ENCODE measurements at regions not wholly inside any gene's neighbourhood (a gene's known extent, or its start where the extent isn't known, plus 50 kb on each side); places are given as distances from the start of the nearest gene placed in this dataset.

DNA sequence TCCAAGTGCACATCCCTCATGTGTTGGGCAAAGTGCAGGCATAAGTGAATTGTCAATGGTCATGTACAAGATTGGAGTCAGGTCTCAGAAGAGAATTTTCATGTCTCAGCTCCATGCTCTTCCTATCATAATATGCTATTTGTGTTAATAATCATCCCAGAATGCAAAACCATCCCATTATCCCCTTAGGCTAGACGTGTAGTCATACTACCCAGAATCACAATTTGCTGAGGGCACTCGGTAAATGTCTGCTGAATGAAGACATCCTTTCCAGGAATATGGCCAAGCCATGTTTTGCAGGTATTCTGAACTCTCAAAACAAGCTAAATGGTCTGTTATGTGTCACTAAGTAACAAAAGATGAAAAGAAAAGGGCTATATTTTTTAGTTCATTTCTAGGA, 263.8 kb downstream of the RAD51AP2 start:
- no peak for FAIRE-seq
- no peak for TF ChIP-seq TAF1 (IDR thresholded peaks at IDR 0.05; ENCODE audit: low read depth, low read length)

DNA sequence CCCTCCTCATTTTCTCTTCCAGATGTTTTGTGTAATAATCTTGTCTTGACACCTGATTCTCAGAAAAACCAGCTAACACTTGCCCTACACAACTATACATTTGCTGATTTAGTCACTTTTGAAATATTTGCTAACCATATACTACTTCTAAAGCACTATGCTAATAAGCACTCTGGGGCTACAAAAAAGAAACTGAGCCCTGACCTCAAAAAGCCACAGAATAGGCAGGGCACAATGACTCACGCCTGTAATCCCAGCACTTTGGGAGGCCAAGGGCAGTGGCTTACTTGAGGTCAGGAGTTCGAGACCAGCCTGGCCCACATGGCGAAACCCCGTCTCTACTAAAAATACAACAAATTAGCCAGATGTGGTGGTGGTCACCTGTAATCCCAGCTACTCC, 266.0 kb downstream of the RAD51AP2 start:
- DNase-seq (ENCODE audit: insufficient read length, low spot score) (no peak), FAIRE-seq (no peak)
- TF ChIP-seq POLR2A (IDR thresholded peaks at IDR 0.05; ENCODE audit: low read depth, low read length) (no peak), POLR2AphosphoS5 (IDR thresholded peaks at IDR 0.05; ENCODE audit: low read depth, low read length) (no peak), POU2F2 (IDR thresholded peaks at IDR 0.05; ENCODE audit: low read depth, low read length) (no peak), SPI1 (IDR thresholded peaks at IDR 0.05; ENCODE audit: low read depth, low read length) (no peak), TAF1 (IDR thresholded peaks at IDR 0.05; ENCODE audit: low read depth, low read length) (no peak), PAX5 (IDR thresholded peaks at IDR 0.05; ENCODE audit: insufficient read depth, low read length, severe bottlenecking) (no peak)

More for the DNA sequence above, 263.8 kb downstream of the RAD51AP2 start:
- DNase-seq (ENCODE audit: insufficient read length, low spot score) = no peak

DNA sequence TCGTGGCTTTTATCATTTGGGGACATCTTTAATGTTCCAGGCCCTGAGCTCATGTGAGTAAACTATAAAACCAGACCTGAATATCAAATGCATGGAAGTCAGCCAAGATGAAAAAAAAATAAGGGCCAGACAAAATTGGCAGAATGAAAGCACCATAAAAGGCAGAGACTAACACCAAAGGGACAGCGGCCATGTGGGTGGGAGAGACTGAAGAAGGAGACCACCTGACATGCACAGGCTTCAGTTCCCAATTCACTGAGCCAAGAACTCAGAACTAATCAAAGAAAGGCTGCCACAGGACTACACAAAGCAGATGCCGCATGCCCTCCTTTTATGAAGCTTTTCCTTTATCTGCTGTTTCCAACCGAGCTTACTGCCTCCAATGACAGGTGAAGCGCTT, 267.1 kb downstream of the RAD51AP2 start:
- TF ChIP-seq PAX5 (IDR thresholded peaks at IDR 0.05; ENCODE audit: insufficient read depth, low read length, severe bottlenecking) (no peak), POLR2A (IDR thresholded peaks at IDR 0.05; ENCODE audit: low read depth, low read length) (no peak), POU2F2 (IDR thresholded peaks at IDR 0.05; ENCODE audit: low read depth, low read length) (no peak), POLR2AphosphoS5 (IDR thresholded peaks at IDR 0.05; ENCODE audit: low read depth, low read length) (no peak), TAF1 (IDR thresholded peaks at IDR 0.05; ENCODE audit: low read depth, low read length) (no peak), SPI1 (IDR thresholded peaks at IDR 0.05; ENCODE audit: low read depth, low read length) (no peak)
- no peak for DNase-seq (ENCODE audit: insufficient read length, low spot score)
- FAIRE-seq = no peak

DNA sequence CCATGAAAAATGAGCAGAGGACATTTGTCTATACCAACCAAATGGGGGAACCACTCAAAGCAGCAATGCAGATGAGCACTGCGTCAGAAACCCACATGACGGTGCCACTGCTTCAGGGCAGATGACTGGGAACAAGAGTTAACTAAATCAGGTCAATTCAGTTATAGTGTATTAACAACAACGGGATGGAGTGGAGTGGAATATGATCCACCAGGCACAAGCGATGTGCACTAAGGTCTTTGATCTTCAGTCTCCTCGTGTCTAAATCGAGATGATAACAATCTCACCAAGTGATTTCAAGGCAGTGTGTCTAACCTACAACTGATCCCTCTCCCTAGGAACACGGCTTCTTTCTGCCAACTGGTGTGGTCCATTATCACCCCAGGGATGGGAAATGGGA, 269.0 kb downstream of the RAD51AP2 start:
- TF ChIP-seq SPI1 (IDR thresholded peaks at IDR 0.05; ENCODE audit: low read depth, low read length) (no peak), POU2F2 (IDR thresholded peaks at IDR 0.05; ENCODE audit: low read depth, low read length) (no peak), POLR2A (IDR thresholded peaks at IDR 0.05; ENCODE audit: low read depth, low read length) (no peak)
- FAIRE-seq (no peak), DNase-seq (ENCODE audit: insufficient read length, low spot score) (no peak)

DNA sequence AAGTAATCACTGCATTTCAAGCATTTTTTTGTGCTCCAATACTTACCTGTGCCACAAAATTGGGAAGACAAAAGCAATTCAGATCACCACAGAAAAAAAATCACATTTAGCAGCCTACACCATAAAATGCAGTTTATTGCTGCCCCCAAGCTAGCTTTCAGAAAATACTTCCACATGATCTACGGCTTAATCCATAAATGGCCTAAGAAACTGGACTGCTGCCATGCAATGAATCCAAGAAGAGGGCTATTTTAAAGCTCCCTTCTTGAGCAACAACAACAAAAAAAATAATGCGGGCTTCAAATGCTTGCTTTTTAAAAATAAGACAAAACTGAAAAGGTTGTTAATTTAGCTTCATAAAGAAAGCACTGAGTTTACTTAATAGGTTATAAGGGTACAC, 272.3 kb downstream of the RAD51AP2 start:
- DNase-seq (ENCODE audit: insufficient read length, low spot score) (no peak), FAIRE-seq (no peak)
- TF ChIP-seq PAX5 (IDR thresholded peaks at IDR 0.05; ENCODE audit: insufficient read depth, low read length, severe bottlenecking) (no peak), TAF1 (IDR thresholded peaks at IDR 0.05; ENCODE audit: low read depth, low read length) (no peak), POLR2AphosphoS5 (IDR thresholded peaks at IDR 0.05; ENCODE audit: low read depth, low read length) (no peak), POLR2A (IDR thresholded peaks at IDR 0.05; ENCODE audit: low read depth, low read length) (no peak), SPI1 (IDR thresholded peaks at IDR 0.05; ENCODE audit: low read depth, low read length) (no peak), POU2F2 (IDR thresholded peaks at IDR 0.05; ENCODE audit: low read depth, low read length) (no peak)

DNA sequence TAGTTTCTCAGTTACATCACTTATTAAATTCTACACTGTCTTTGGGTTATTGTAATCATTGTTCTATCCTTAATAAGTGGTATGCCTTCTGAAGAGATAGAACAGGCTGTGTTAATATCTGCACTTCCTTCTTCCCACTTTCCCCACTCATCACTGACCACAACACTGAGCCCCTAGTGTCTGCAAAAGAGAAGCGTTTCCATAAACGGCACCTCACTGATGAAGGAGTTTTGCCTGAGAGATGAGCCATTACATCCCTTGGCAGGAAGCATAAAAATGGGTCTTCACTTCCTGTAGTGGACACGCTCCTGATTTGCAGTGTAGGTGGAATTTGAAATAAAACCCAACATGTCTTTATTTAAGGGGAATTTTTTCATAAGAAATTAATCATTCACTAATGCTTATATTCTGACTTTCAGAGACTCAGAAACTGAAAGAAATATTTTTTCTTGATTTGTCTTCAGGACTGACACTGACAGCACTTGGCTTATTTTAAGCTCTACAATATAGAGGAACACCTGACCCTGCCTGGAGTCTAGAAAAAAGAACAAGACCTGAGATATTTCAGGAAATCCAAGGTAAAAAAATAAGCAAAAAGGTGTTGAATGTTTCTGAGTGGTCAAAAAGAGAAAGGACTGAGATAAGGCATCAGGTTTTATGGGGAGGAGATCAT, 275.3 kb downstream of the RAD51AP2 start:
- TF ChIP-seq SPI1 (IDR thresholded peaks at IDR 0.05; ENCODE audit: low read depth, low read length) = no peak
- TF ChIP-seq POLR2AphosphoS5 (IDR thresholded peaks at IDR 0.05; ENCODE audit: low read depth, low read length) = no peak
- no peak for TF ChIP-seq POLR2A (IDR thresholded peaks at IDR 0.05; ENCODE audit: low read depth, low read length)
- no peak for TF ChIP-seq TAF1 (IDR thresholded peaks at IDR 0.05; ENCODE audit: low read depth, low read length)
- TF ChIP-seq PAX5 (IDR thresholded peaks at IDR 0.05; ENCODE audit: insufficient read depth, low read length, severe bottlenecking) = no peak
- TF ChIP-seq POU2F2 (IDR thresholded peaks at IDR 0.05; ENCODE audit: low read depth, low read length) = no peak
- DNase-seq (ENCODE audit: insufficient read length, low spot score) (no peak), FAIRE-seq (no peak)

DNA sequence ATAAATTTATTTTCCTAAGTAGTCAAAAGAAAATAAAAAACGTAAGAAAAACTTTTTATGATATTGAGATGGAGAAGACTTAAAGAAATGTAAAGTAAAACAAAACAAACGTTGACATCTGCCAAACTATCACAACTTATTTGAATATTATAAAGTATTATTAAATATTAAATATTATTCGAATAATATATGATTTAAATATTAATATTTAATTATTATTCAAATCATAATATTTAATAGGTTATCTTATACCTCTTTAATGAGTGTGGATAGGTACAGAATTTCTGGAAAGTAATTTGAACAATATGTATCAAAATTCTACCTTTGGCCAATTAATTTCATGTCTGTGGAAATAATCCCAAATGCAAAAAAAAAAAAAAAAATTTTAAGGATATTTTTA, 278.7 kb downstream of the RAD51AP2 start:
- FAIRE-seq = no peak
- TF ChIP-seq POU2F2 (IDR thresholded peaks at IDR 0.05; ENCODE audit: low read depth, low read length) = no peak
- no peak for TF ChIP-seq POLR2A (IDR thresholded peaks at IDR 0.05; ENCODE audit: low read depth, low read length)
- TF ChIP-seq POLR2AphosphoS5 (IDR thresholded peaks at IDR 0.05; ENCODE audit: low read depth, low read length) = no peak
- no peak for TF ChIP-seq TAF1 (IDR thresholded peaks at IDR 0.05; ENCODE audit: low read depth, low read length)
- TF ChIP-seq SPI1 (IDR thresholded peaks at IDR 0.05; ENCODE audit: low read depth, low read length) = no peak
- TF ChIP-seq PAX5 (IDR thresholded peaks at IDR 0.05; ENCODE audit: insufficient read depth, low read length, severe bottlenecking) = no peak
- DNase-seq (ENCODE audit: insufficient read length, low spot score) = no peak

DNA sequence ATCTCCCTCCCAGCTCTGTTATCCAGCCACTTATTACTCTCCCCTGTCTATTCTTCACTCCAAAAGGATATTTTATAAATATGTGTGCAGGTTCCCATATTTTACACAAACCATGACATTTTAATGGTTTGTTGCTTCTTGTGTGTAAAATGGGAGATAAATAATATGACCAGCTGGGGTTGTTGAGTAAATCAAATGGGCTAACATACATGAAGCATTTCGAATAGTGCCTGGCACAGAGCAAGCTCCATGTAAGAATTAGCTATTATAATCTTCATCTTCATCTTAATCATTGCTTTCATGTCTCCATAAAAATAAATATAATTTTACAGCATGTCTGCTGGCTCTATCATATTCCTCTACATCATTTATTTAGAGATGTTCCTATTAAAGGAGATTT, 283.1 kb downstream of the RAD51AP2 start:
- no peak for DNase-seq (ENCODE audit: insufficient read length, low spot score)
- no peak for TF ChIP-seq SPI1 (IDR thresholded peaks at IDR 0.05; ENCODE audit: low read depth, low read length)
- no peak for TF ChIP-seq POU2F2 (IDR thresholded peaks at IDR 0.05; ENCODE audit: low read depth, low read length)
- TF ChIP-seq TAF1 (IDR thresholded peaks at IDR 0.05; ENCODE audit: low read depth, low read length) = no peak
- no peak for TF ChIP-seq POLR2AphosphoS5 (IDR thresholded peaks at IDR 0.05; ENCODE audit: low read depth, low read length)
- no peak for TF ChIP-seq PAX5 (IDR thresholded peaks at IDR 0.05; ENCODE audit: insufficient read depth, low read length, severe bottlenecking)
- TF ChIP-seq POLR2A (IDR thresholded peaks at IDR 0.05; ENCODE audit: low read depth, low read length) = no peak
- FAIRE-seq = no peak

DNA sequence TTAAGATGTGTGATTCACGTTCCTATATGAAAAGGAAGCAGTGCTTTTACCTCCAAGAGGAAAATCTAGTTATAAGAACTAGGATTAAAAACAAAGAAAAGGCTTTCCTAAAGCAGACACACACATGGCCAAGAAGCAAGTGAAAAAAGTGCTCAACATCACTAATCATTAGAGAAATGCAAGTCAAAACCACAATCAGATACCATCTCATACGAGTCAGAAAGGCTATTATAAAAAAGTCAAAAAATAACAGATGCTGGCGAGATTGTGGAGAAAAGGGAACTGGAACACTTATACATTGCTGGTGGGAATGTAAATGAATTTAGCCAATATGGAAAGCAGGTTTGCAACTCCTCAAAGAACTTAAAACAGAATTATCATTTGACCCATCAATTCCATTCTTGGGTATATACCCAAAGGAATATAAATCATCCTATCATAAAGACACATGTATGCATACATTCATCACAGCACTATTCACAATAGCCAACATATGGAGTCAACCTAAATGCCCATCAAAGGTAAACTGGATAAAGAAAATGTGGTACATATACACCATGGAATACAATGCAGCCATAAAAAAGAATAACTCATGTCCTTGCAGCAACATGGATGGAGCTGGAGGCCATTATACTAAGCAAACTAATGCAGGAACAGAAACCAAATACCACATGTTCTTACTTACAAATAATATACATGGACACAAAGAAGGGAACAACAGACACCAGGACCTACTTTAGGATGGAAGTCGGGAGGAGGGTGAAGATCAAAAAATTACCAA, 285.3 kb downstream of the RAD51AP2 start:
- FAIRE-seq (no peak), DNase-seq (ENCODE audit: insufficient read length, low spot score) (no peak)
- TF ChIP-seq TAF1 (IDR thresholded peaks at IDR 0.05; ENCODE audit: low read depth, low read length) (no peak), POLR2AphosphoS5 (IDR thresholded peaks at IDR 0.05; ENCODE audit: low read depth, low read length) (no peak)

DNA sequence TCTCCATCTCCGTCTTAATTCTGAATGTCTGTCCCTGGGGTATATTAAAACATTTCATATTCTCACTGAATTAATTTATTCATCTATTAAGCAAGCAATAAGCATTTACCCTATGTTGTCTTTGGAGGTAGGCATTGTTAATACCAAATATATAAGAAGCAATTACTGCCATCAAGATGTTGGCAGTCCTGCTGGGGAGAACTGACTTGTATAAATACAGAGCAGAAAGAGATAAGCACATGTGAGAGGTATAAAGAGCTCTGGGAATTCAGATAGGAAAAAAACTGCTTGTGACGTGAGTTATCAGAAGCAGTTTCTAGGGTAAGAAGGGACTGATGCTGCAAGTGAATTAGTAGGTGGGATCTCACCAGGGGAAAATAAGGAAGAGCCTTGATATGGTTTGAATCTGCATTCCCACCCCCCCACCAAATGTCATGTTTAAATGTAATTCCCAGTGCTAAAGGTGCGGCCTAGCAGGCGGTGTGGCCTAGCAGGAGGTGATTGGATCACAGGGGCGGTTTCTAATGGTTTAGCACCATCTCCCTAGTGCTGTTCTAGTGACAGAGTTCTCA, 286.8 kb downstream of the RAD51AP2 start:
- DNase-seq (ENCODE audit: insufficient read length, low spot score) (no peak), FAIRE-seq (no peak)
- TF ChIP-seq POLR2A (IDR thresholded peaks at IDR 0.05; ENCODE audit: low read depth, low read length) (no peak), POU2F2 (IDR thresholded peaks at IDR 0.05; ENCODE audit: low read depth, low read length) (no peak), PAX5 (IDR thresholded peaks at IDR 0.05; ENCODE audit: insufficient read depth, low read length, severe bottlenecking) (no peak), POLR2AphosphoS5 (IDR thresholded peaks at IDR 0.05; ENCODE audit: low read depth, low read length) (no peak), TAF1 (IDR thresholded peaks at IDR 0.05; ENCODE audit: low read depth, low read length) (no peak), SPI1 (IDR thresholded peaks at IDR 0.05; ENCODE audit: low read depth, low read length) (no peak)
